K562 (cell line): ENCODE measurements at regions not wholly inside any gene's neighbourhood (a gene's known extent, or its start where the extent isn't known, plus 50 kb on each side); places are given as distances from the start of the nearest gene placed in this dataset.
"Not testable (repeated sequence)": the region's sequence is repeated elsewhere in the genome, so short reads cannot be mapped to it uniquely, and the experiment has no call there.

Source experiments
- CBX3 ChIP-seq, 2 experiments: IDR thresholded peaks; 1 replicate in 1 of 2; 2 replicates in 1 of 2; pipeline ENCODE4 v1.6.1; 2012; ENCODE audit warnings: inconsistent platforms in 2 of 2, low read length in 2 of 2, borderline replicate concordance in 1 of 2, control low read depth in 1 of 2
- CEBPG ChIP-seq, 3 experiments: fragments of 200-800 bp in 1 of 3; sonication (Bioruptor generic) in 1 of 3; sonication (generic) in 1 of 3; formaldehyde crosslinking in 1 of 3; IDR thresholded peaks in 2 of 3; conservative IDR thresholded peaks in 1 of 3; 2 replicates each; pipeline versions ENCODE4 v1.6.1 to v1.8.0; 2016 to 2022; ENCODE audit warnings: missing compliant biosample characterization in 2 of 3, missing genetic modification characterization in 2 of 3, mild to moderate bottlenecking in 1 of 3, missing genetic modification reagents in 1 of 3
- CXXC5 ChIP-seq: fragments of 250-450 bp; sonication (Bioruptor Pico); IDR thresholded peaks from 2 replicates; pipeline ENCODE4 v1.8.0; 2022; ENCODE audit warnings: inconsistent platforms, mild to moderate bottlenecking, moderate library complexity
- HDAC2 ChIP-seq: fragments of 450-650 bp; IDR thresholded peaks from 2 replicates; pipeline ENCODE4 v1.6.1; 2016; ENCODE audit warnings: mild to moderate bottlenecking
- MAFF ChIP-seq: IDR thresholded peaks from 2 replicates; pipeline ENCODE4 v1.6.1; 2012; ENCODE audit warnings: low read length, improper control_type of control experiment
- RAD21 ChIP-seq, 2 experiments: fragments of 250-450 bp in 1 of 2; fragments of 450-650 bp in 1 of 2; sonication (Bioruptor Pico) in 1 of 2; formaldehyde crosslinking in 1 of 2; IDR thresholded peaks in 1 of 2; conservative IDR thresholded peaks in 1 of 2; 2 replicates each; pipeline versions ENCODE4 v1.4.0 to v1.8.0; 2020 to 2022; ENCODE audit warnings: mild to moderate bottlenecking in 2 of 2, moderate library complexity in 1 of 2
- SMARCA4 ChIP-seq: fragments of 450-650 bp; IDR thresholded peaks from 2 replicates; pipeline ENCODE4 v1.6.1; 2016
- SMARCE1 ChIP-seq: fragments of 450-650 bp; IDR thresholded peaks from 2 replicates; pipeline ENCODE4 v1.7.1; 2016; ENCODE audit warnings: mild to moderate bottlenecking
- SPI1 ChIP-seq: IDR thresholded peaks from 2 replicates; pipeline ENCODE4 v1.6.1; 2011; ENCODE audit warnings: low read depth, low read length, control low read depth, borderline replicate concordance
- TBP ChIP-seq: optimal IDR thresholded peaks from 2 replicates; pipeline ENCODE3; 2011; ENCODE audit warnings: low read depth, low read length, improper control_type of control experiment
- TCFL5 ChIP-seq: fragments of 250-450 bp; sonication (Bioruptor Pico); conservative IDR thresholded peaks from 2 replicates; pipeline ENCODE4 v1.6.1; 2021; ENCODE audit warnings: mild to moderate bottlenecking, moderate library complexity, matching md5 sums
- YY1 ChIP-seq, 3 experiments: IDR thresholded peaks; 2 replicates each; pipeline ENCODE4 v1.6.1; 2011; ENCODE audit warnings: low read length in 2 of 3, mild to moderate bottlenecking in 2 of 3, moderate library complexity in 2 of 3, borderline replicate concordance in 1 of 3, control low read depth in 1 of 3, low read depth in 1 of 3; ENCODE audit not compliant: insufficient read depth in 3 of 3, insufficient replicate concordance in 2 of 3, control insufficient read depth in 1 of 3, insufficient read length in 1 of 3; ENCODE audit errors: extremely low read depth in 1 of 3
- ZNF316 ChIP-seq: fragments of 450-650 bp; IDR thresholded peaks from 2 replicates; pipeline ENCODE4 v1.6.1; 2016
- ZNF354B ChIP-seq: fragments of 250-450 bp; sonication (Bioruptor Pico); IDR thresholded peaks from 2 replicates; pipeline ENCODE4 v1.4.0; 2020
- TF ChIP-seq, protein P1 (sequence below): fragments of 200-800 bp; sonication (Bioruptor generic); IDR thresholded peaks from 2 replicates; pipeline ENCODE4 v1.6.1; 2017; ENCODE audit warnings: missing genetic modification characterization, missing compliant biosample characterization
- TF ChIP-seq, protein P2 (sequence below): fragments of 450-650 bp; conservative IDR thresholded peaks from 2 replicates; pipeline ENCODE4 v1.6.1; 2016; ENCODE audit warnings: missing genetic modification characterization, low read depth, mild to moderate bottlenecking, missing compliant biosample characterization, moderate library complexity
- TF ChIP-seq, protein P3 (sequence below), 2 experiments: fragments of 450-650 bp in 1 of 2; sonication (generic) in 1 of 2; formaldehyde crosslinking in 1 of 2; IDR thresholded peaks in 1 of 2; conservative IDR thresholded peaks in 1 of 2; 2 replicates each; pipeline versions ENCODE4 v1.6.1 to v1.8.1; 2016 to 2023; ENCODE audit warnings: mild to moderate bottlenecking in 2 of 2, moderate library complexity in 2 of 2, inconsistent platforms in 1 of 2, missing genetic modification reagents in 1 of 2
- TF ChIP-seq, protein P4 (sequence below), 2 experiments: IDR thresholded peaks in 1 of 2; conservative IDR thresholded peaks in 1 of 2; 2 replicates each; pipeline ENCODE4 v1.6.1; 2016; ENCODE audit warnings: low read depth in 2 of 2, mild to moderate bottlenecking in 1 of 2, missing compliant biosample characterization in 1 of 2, missing genetic modification characterization in 1 of 2, moderate library complexity in 1 of 2

DNA sequence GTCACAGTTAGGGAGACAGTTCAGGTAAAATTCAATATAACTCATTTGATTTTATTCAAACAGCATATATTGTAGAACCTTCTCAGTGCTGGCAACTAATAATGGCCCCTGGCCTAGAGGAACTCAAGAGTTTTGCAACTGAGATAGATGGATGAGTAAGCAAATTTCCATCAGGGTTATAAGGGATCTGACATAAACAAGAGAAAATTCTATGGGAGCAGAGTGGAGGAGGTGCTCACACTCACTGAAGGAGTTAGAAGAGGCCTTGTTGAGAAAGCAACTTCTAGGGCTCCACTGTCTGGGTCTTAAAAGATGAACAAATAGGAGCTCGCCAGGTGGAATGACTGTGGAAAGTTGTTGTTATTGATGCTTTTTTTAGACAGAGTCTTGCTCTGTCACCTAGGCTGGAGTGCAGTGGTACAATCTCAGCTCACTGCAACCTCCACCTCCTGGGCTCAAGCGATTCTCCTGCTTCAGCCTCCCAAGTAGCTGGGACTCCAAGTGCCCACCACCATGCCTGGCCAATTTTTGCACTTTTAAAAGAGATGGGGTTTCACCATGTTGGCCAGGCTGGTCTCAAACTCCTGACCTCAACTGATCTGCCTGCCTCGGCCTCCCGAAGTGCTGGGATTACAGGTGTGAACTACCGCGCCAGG lies 81.2 kb upstream of the EED start (continued):
- TF ChIP-seq, protein P1, sequence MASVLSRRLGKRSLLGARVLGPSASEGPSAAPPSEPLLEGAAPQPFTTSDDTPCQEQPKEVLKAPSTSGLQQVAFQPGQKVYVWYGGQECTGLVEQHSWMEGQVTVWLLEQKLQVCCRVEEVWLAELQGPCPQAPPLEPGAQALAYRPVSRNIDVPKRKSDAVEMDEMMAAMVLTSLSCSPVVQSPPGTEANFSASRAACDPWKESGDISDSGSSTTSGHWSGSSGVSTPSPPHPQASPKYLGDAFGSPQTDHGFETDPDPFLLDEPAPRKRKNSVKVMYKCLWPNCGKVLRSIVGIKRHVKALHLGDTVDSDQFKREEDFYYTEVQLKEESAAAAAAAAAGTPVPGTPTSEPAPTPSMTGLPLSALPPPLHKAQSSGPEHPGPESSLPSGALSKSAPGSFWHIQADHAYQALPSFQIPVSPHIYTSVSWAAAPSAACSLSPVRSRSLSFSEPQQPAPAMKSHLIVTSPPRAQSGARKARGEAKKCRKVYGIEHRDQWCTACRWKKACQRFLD (CRISPR knock-in tag), result peak; percentile 74
- peak in 1 of 3 experiments; percentile 55 for TF ChIP-seq YY1 (IDR thresholded peaks at IDR 0.05; ENCODE audit: borderline replicate concordance in 1 of 3, control insufficient read depth in 1 of 3, extremely low read depth in 1 of 3, insufficient read depth in 3 of 3, insufficient read length in 1 of 3, insufficient replicate concordance in 2 of 3, low read depth in 1 of 3, low read length in 2 of 3)
- TF ChIP-seq SMARCE1, result peak; percentile 73
- peak; percentile 57; the same call in 1 of the 2 replicates for TF ChIP-seq TCFL5 (CRISPR knock-in tag)
- peak; percentile 86 for TF ChIP-seq SMARCA4
- peak in 1 of 2 experiments; percentile 34; a peak in 1 of 3 replicates for TF ChIP-seq CBX3 (IDR thresholded peaks at IDR 0.05; ENCODE audit: borderline replicate concordance in 1 of 2, low read length in 2 of 2)
- 0 out of 4 replicates have a peak, but pooled peaks of 1 of the 2 experiments have one; percentile 16 for TF ChIP-seq RAD21 (CRISPR knock-in tag; conservative IDR thresholded peaks at IDR 0.05 in 1 of 2, IDR thresholded peaks at IDR 0.05 in 1 of 2)
- peak; percentile 99 for TF ChIP-seq ZNF316
- TF ChIP-seq, protein P2, sequence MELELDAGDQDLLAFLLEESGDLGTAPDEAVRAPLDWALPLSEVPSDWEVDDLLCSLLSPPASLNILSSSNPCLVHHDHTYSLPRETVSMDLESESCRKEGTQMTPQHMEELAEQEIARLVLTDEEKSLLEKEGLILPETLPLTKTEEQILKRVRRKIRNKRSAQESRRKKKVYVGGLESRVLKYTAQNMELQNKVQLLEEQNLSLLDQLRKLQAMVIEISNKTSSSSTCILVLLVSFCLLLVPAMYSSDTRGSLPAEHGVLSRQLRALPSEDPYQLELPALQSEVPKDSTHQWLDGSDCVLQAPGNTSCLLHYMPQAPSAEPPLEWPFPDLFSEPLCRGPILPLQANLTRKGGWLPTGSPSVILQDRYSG (tag), result peak; percentile 53; the same call in 1 of the 2 replicates
- peak; percentile 96 for TF ChIP-seq MAFF
- TF ChIP-seq TBP, result peak; percentile 34
- 0 out of 2 replicates have a peak, but pooled peaks have one; percentile 2 for TF ChIP-seq SPI1
- TF ChIP-seq, protein P3, sequence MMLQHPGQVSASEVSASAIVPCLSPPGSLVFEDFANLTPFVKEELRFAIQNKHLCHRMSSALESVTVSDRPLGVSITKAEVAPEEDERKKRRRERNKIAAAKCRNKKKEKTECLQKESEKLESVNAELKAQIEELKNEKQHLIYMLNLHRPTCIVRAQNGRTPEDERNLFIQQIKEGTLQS (IDR thresholded peaks at IDR 0.05), result peak; percentile 48; the same call in 1 of the 2 replicates
- TF ChIP-seq, protein P3 (CRISPR knock-in tag; conservative IDR thresholded peaks at IDR 0.05), result not testable (repeated sequence)
- not testable (repeated sequence) for TF ChIP-seq CEBPG (CRISPR knock-in tag; IDR thresholded peaks at IDR 0.05)
- TF ChIP-seq CEBPG (tag; conservative IDR thresholded peaks at IDR 0.05 in 1 of 2, IDR thresholded peaks at IDR 0.05 in 1 of 2), result peak in 1 of 2 experiments; percentile 83; a peak in 3 of 4 replicates
- 0 out of 2 replicates have a peak, but pooled peaks have one; percentile 16 for TF ChIP-seq CXXC5 (CRISPR knock-in tag)
- TF ChIP-seq, protein P4, sequence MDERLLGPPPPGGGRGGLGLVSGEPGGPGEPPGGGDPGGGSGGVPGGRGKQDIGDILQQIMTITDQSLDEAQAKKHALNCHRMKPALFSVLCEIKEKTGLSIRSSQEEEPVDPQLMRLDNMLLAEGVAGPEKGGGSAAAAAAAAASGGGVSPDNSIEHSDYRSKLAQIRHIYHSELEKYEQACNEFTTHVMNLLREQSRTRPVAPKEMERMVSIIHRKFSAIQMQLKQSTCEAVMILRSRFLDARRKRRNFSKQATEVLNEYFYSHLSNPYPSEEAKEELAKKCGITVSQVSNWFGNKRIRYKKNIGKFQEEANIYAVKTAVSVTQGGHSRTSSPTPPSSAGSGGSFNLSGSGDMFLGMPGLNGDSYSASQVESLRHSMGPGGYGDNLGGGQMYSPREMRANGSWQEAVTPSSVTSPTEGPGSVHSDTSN (CRISPR knock-in tag; IDR thresholded peaks at IDR 0.05; ENCODE audit: low read depth), result not testable (repeated sequence)
- TF ChIP-seq, protein P4 (tag; conservative IDR thresholded peaks at IDR 0.05; ENCODE audit: low read depth), result peak; percentile 31; the same call in 1 of the 2 replicates
- TF ChIP-seq ZNF354B (CRISPR knock-in tag), result peak; percentile 56; the same call in 1 of the 2 replicates
- peak; percentile 54 for TF ChIP-seq HDAC2
